IPS-20b (cell line): ENCODE measurements at regions not wholly inside any gene's neighbourhood (a gene's known extent, or its start where the extent isn't known, plus 50 kb on each side); places are given as distances from the start of the nearest gene placed in this dataset.
A peak's percentile ranks its signal among the peaks of the same experiment; 100 is the strongest.

ENCODE experiments used
- H3K27ac ChIP-seq: one replicate; pipeline ENCODE4 v1.5.1; 2013; ENCODE audit warnings: low read length
- H3K27me3 ChIP-seq: 2 replicates; pipeline ENCODE4 v1.6.1; 2013; ENCODE audit warnings: mild to moderate bottlenecking, low read length, inconsistent platforms; ENCODE audit not compliant: insufficient read depth
- H3K36me3 ChIP-seq: 2 replicates; pipeline ENCODE4 v1.6.1; 2013; ENCODE audit warnings: low read depth, mild to moderate bottlenecking, inconsistent platforms, low read length, moderate library complexity; ENCODE audit not compliant: insufficient read depth
- H3K4me1 ChIP-seq: 2 replicates; pipeline ENCODE4 v1.6.1; 2013; ENCODE audit warnings: mild to moderate bottlenecking, control low read depth, inconsistent platforms, low read length, moderate library complexity; ENCODE audit not compliant: insufficient read depth
- H3K4me3 ChIP-seq: 2 replicates; pipeline ENCODE4 v1.5.1; 2013; ENCODE audit warnings: mild to moderate bottlenecking, low read length, inconsistent platforms
- H3K9ac ChIP-seq: 2 replicates; pipeline ENCODE4 v1.6.1; 2013; ENCODE audit warnings: low read depth, mild to moderate bottlenecking, inconsistent platforms, low read length, moderate library complexity
- H3K9me3 ChIP-seq: 2 replicates; pipeline ENCODE4 v1.6.1; 2013; ENCODE audit warnings: mild to moderate bottlenecking, low read depth, low read length, inconsistent platforms; ENCODE audit not compliant: insufficient read depth

- no peak overlapping the region for H3K27ac ChIP-seq
Measured at GRCh38 chr3:65169961-65170360, 482.2 kb upstream of the ADAMTS9 start.

GRCh38 chr3:65168547-65168946 lies 480.7 kb upstream of the ADAMTS9 start:
- no peak overlapping the region for H3K9ac ChIP-seq
- no peaks in the 10 kb centered on the region for H3K9me3 ChIP-seq
- no peak overlapping the region for H3K27ac ChIP-seq
- no peaks in the 10 kb centered on the region for H3K36me3 ChIP-seq
- H3K4me1 ChIP-seq = peaks cover 2% of the 10 kb centered on the region; the same call in 1 of the 2 replicates
- no peak overlapping the region for H3K4me3 ChIP-seq
- no peaks in the 10 kb centered on the region for H3K27me3 ChIP-seq

More at GRCh38 chr3:65169961-65170360, 482.2 kb upstream of the ADAMTS9 start:
- no peak overlapping the region for H3K4me3 ChIP-seq
- no peaks in the 10 kb centered on the region for H3K36me3 ChIP-seq
- no peak overlapping the region for H3K9ac ChIP-seq
- no peaks in the 10 kb centered on the region for H3K27me3 ChIP-seq
- no peaks in the 10 kb centered on the region for H3K9me3 ChIP-seq
- H3K4me1 ChIP-seq = peaks cover 2% of the 10 kb centered on the region; the same call in 1 of the 2 replicates

- Histone ChIP-seq H3K27me3 (no peaks in the 10 kb centered on the region), H3K9me3 (no peaks in the 10 kb centered on the region), H3K4me1 (peaks cover 2% of the 10 kb centered on the region; the same call in 1 of the 2 replicates), H3K27ac (no peak overlapping the region), H3K36me3 (no peaks in the 10 kb centered on the region), H3K4me3 (no peak overlapping the region), H3K9ac (no peak overlapping the region)
Measured at GRCh38 chr3:65166531-65166930, 478.7 kb upstream of the ADAMTS9 start.

- no peaks in the 10 kb centered on the region for H3K27me3 ChIP-seq
- H3K36me3 ChIP-seq = no peaks in the 10 kb centered on the region
- H3K4me3 ChIP-seq = no peak overlapping the region
- H3K9me3 ChIP-seq = no peaks in the 10 kb centered on the region
- H3K4me1 ChIP-seq = peaks cover 17% of the 10 kb centered on the region
- no peak overlapping the region for H3K9ac ChIP-seq
- H3K27ac ChIP-seq = no peak overlapping the region
Measured at GRCh38 chr3:65158023-65158422, 470.2 kb upstream of the ADAMTS9 start.

- H3K4me1 ChIP-seq = peaks cover 17% of the 10 kb centered on the region
- H3K27me3 ChIP-seq = no peaks in the 10 kb centered on the region
- H3K4me3 ChIP-seq = no peak overlapping the region; the same call in 1 of the 2 replicates
- no peak overlapping the region for H3K27ac ChIP-seq
- no peak overlapping the region for H3K9ac ChIP-seq
- H3K36me3 ChIP-seq = no peaks in the 10 kb centered on the region
- no peaks in the 10 kb centered on the region for H3K9me3 ChIP-seq
Measured at GRCh38 chr3:65153850-65154512, 466.2 kb upstream of the ADAMTS9 start.

GRCh38 chr3:65151666-65152065 lies 463.9 kb upstream of the ADAMTS9 start:
- Histone ChIP-seq H3K4me1 (peaks cover 25% of the 10 kb centered on the region), H3K9ac (no peak overlapping the region), H3K27ac (no peak overlapping the region), H3K27me3 (no peaks in the 10 kb centered on the region), H3K4me3 (no peak overlapping the region), H3K9me3 (no peaks in the 10 kb centered on the region), H3K36me3 (no peaks in the 10 kb centered on the region)

- no peaks in the 10 kb centered on the region for H3K27me3 ChIP-seq
Measured at GRCh38 chr3:65149877-65150276, 462.1 kb upstream of the ADAMTS9 start.

GRCh38 chr3:65148687-65149086 lies 460.9 kb upstream of the ADAMTS9 start:
- Histone ChIP-seq H3K9ac (no peak overlapping the region), H3K4me1 (peaks cover 25% of the 10 kb centered on the region), H3K9me3 (no peaks in the 10 kb centered on the region), H3K36me3 (no peaks in the 10 kb centered on the region), H3K27me3 (no peaks in the 10 kb centered on the region), H3K4me3 (no peak overlapping the region), H3K27ac (no peak overlapping the region)

More at GRCh38 chr3:65149877-65150276, 462.1 kb upstream of the ADAMTS9 start:
- H3K36me3 ChIP-seq = no peaks in the 10 kb centered on the region
- H3K9ac ChIP-seq = no peak overlapping the region
- peaks cover 33% of the 10 kb centered on the region for H3K4me1 ChIP-seq
- no peak overlapping the region for H3K27ac ChIP-seq
- no peak overlapping the region for H3K4me3 ChIP-seq
- H3K9me3 ChIP-seq = no peaks in the 10 kb centered on the region

GRCh38 chr3:65146179-65146578 lies 458.4 kb upstream of the ADAMTS9 start:
- Histone ChIP-seq H3K36me3 (no peaks in the 10 kb centered on the region), H3K9ac (no peak overlapping the region), H3K27me3 (no peaks in the 10 kb centered on the region), H3K4me3 (no peak overlapping the region), H3K4me1 (peaks cover 36% of the 10 kb centered on the region), H3K9me3 (no peaks in the 10 kb centered on the region), H3K27ac (no peak overlapping the region)

- Histone ChIP-seq H3K4me3 (no peak overlapping the region), H3K9ac (0 out of 2 replicates have a peak overlapping the region, but pooled peaks have one; percentile 12), H3K9me3 (no peaks in the 10 kb centered on the region), H3K36me3 (no peaks in the 10 kb centered on the region), H3K4me1 (peaks cover 36% of the 10 kb centered on the region), H3K27ac (no peak overlapping the region), H3K27me3 (no peaks in the 10 kb centered on the region)
Measured at GRCh38 chr3:65145680-65146079, 457.9 kb upstream of the ADAMTS9 start.

GRCh38 chr3:65144791-65145351 lies 457.1 kb upstream of the ADAMTS9 start:
- Histone ChIP-seq H3K27ac (no peak overlapping the region), H3K4me1 (peaks cover 36% of the 10 kb centered on the region), H3K4me3 (no peak overlapping the region), H3K27me3 (no peaks in the 10 kb centered on the region), H3K9me3 (no peaks in the 10 kb centered on the region), H3K36me3 (no peaks in the 10 kb centered on the region), H3K9ac (no peak overlapping the region)

- H3K27me3 ChIP-seq = no peaks in the 10 kb centered on the region
- H3K4me1 ChIP-seq = peaks cover 35% of the 10 kb centered on the region
- no peaks in the 10 kb centered on the region for H3K36me3 ChIP-seq
- no peak overlapping the region for H3K27ac ChIP-seq
- no peak overlapping the region for H3K9ac ChIP-seq
- H3K4me3 ChIP-seq = no peak overlapping the region
- H3K9me3 ChIP-seq = no peaks in the 10 kb centered on the region
Measured at GRCh38 chr3:65142456-65142855, 454.7 kb upstream of the ADAMTS9 start.
